GM12878 (cell line): ENCODE measurements at regions not wholly inside any gene's neighbourhood (a gene's known extent, or its start where the extent isn't known, plus 50 kb on each side); places are given as distances from the start of the nearest gene placed in this dataset.

ENCODE experiments used
- ATAC-seq: fragments of 200-7000 bp; cut with Tn5 transposase; 3 replicates; pipeline ENCODE4 v1.9.1; 2020; ENCODE audit warnings: mild to moderate bottlenecking, moderate library complexity
- BruUV-seq: library from RNA; stranded (reverse); fragments of 400-500 nt; replicated peaks from 2 replicates; lab custom pipeline; 2021; lab: Mats Ljungman, UMichigan
- CTCF ChIA-PET: fragments of 300-600 bp; sonication (Branson Sonifier 250); formaldehyde crosslinking; extraction: SDS; loops from one replicate; lab custom pipeline; 2021; ENCODE audit warnings: inconsistent platforms; lab: Yijun Ruan, JAX
- POLR2A ChIA-PET: fragments of 350-600 bp; formaldehyde crosslinking; extraction: SDS; loops from one replicate; lab custom pipeline; 2021; ENCODE audit warnings: inconsistent platforms; lab: Charles Lee
- RAD21 ChIA-PET: fragments of 300-600 bp; sonication (Branson Sonifier 250); formaldehyde crosslinking; loops from one replicate; lab custom pipeline; 2023; ENCODE audit warnings: antibody characterized with exemption; ENCODE audit not compliant: unreplicated experiment; lab: Charles Lee
- SMC1A ChIA-PET: fragments of 300-600 bp; sonication (Branson Sonifier 250); formaldehyde crosslinking; loops from one replicate; lab custom pipeline; 2023; ENCODE audit not compliant: unreplicated experiment, uncharacterized antibody; lab: Charles Lee
- DNase-seq: peaks from one replicate; pipeline ENCODE4 v3.0.0-alpha.2; 2011; ENCODE audit warnings: low read depth, low spot score
- FAIRE-seq: peaks from 3 replicates; lab custom pipeline; 2011; peaks lifted over from hg19 to GRCh38; lab: Jason Lieb, UNC
- H2AFZ ChIP-seq: 2 replicates; pipeline ENCODE4 v1.6.0; 2011; ENCODE audit warnings: low read depth, low read length, control low read depth; ENCODE audit not compliant: control insufficient read depth
- H3K27ac ChIP-seq: 2 replicates; pipeline ENCODE4 v1.5.1; 2011; ENCODE audit warnings: control low read depth; ENCODE audit not compliant: control insufficient read depth, insufficient read depth
- H3K27me3 ChIP-seq, 2 experiments: replicated peaks in 1 of 2; 2 replicates each; pipeline versions ENCODE4 v1.6.0 to v1.6.1; 2011; ENCODE audit warnings: low read length in 1 of 2; ENCODE audit not compliant: control insufficient read depth in 2 of 2, insufficient read depth in 2 of 2
- H3K36me3 ChIP-seq, 2 experiments: 2 replicates each; pipeline ENCODE4 v1.5.1; 2011; ENCODE audit warnings: low read length in 1 of 2; ENCODE audit not compliant: control insufficient read depth in 2 of 2, insufficient read depth in 2 of 2
- H3K4me1 ChIP-seq: 2 replicates; pipeline ENCODE4 v1.6.1; 2011; ENCODE audit warnings: mild to moderate bottlenecking, low read length, moderate library complexity, mixed read lengths; ENCODE audit not compliant: control insufficient read depth, insufficient read depth
- H3K4me2 ChIP-seq: 2 replicates; pipeline ENCODE4 v1.6.0; 2011; ENCODE audit warnings: control low read depth; ENCODE audit not compliant: control insufficient read depth, insufficient read depth
- H3K4me3 ChIP-seq: fragments of 200-600 bp; sonication (generic); 2 replicates; pipeline ENCODE4 v1.5.1; 2016
- H3K79me2 ChIP-seq: 2 replicates; pipeline ENCODE4 v1.6.0; 2011; ENCODE audit warnings: low read length; ENCODE audit not compliant: control insufficient read depth, insufficient read depth
- H3K9ac ChIP-seq: 2 replicates; pipeline ENCODE4 v1.8.0; 2011; ENCODE audit warnings: low read length, control low read depth, mixed read lengths; ENCODE audit not compliant: control insufficient read depth, insufficient read depth
- H3K9me3 ChIP-seq: replicated peaks from 3 replicates; pipeline ENCODE4 v1.5.1; 2011; ENCODE audit warnings: mild to moderate bottlenecking, low read length; ENCODE audit not compliant: control insufficient read depth, insufficient read depth
- H4K20me1 ChIP-seq: 2 replicates; pipeline ENCODE4 v1.6.0; 2011; ENCODE audit not compliant: control insufficient read depth, insufficient read depth
- CBX3 ChIP-seq: fragments of 200-600 bp; sonication (generic); IDR thresholded peaks from 2 replicates; pipeline ENCODE4 v1.6.1; 2016; ENCODE audit warnings: low read depth, borderline replicate concordance
- CBX5 ChIP-seq: sonication (generic); IDR thresholded peaks from 2 replicates; pipeline ENCODE4 v1.6.1; 2016; ENCODE audit warnings: low read depth, moderate library complexity, mild to moderate bottlenecking, inconsistent platforms
- CTCF ChIP-seq, 3 experiments: IDR thresholded peaks in 2 of 3; conservative IDR thresholded peaks in 1 of 3; 2 replicates each; pipeline ENCODE4 v1.5.1; 2011; ENCODE audit warnings: low read depth in 3 of 3, low read length in 3 of 3, mild to moderate bottlenecking in 3 of 3, control low read depth in 2 of 3, moderate library complexity in 2 of 3, inconsistent platforms in 1 of 3, mixed read lengths in 1 of 3; ENCODE audit not compliant: control insufficient read depth in 2 of 3, insufficient read depth in 1 of 3; ENCODE audit errors: extremely low read depth in 1 of 3
- HSF1 ChIP-seq: fragments of 150-350 bp; IDR thresholded peaks from 2 replicates; pipeline ENCODE4 v1.6.1; 2014; ENCODE audit warnings: mild to moderate bottlenecking, low read depth, low read length
- KDM1A ChIP-seq: fragments of 200-600 bp; sonication (generic); IDR thresholded peaks from 2 replicates; pipeline ENCODE4 v1.6.1; 2016; ENCODE audit warnings: borderline replicate concordance
- MEF2B ChIP-seq: fragments of 450-650 bp; IDR thresholded peaks from 2 replicates; pipeline ENCODE4 v1.6.1; 2018; ENCODE audit warnings: mild to moderate bottlenecking, moderate library complexity; ENCODE audit not compliant: partially characterized antibody, poor library complexity, severe bottlenecking
- RAD21 ChIP-seq: IDR thresholded peaks from 2 replicates; pipeline ENCODE4 v1.6.1; 2011; ENCODE audit warnings: mild to moderate bottlenecking, low read depth, low read length, moderate library complexity; ENCODE audit not compliant: insufficient read depth
- SMAD5 ChIP-seq: IDR thresholded peaks from 2 replicates; pipeline ENCODE4 v1.6.1; 2016; ENCODE audit warnings: antibody characterized with exemption, low read depth
- ZNF274 ChIP-seq: IDR thresholded peaks from one replicate; pipeline ENCODE4 v1.8.0; 2011; ENCODE audit not compliant: insufficient read length, insufficient read depth
- in situ Hi-C: fragments of 300-500 bp; cut with MboI; formaldehyde crosslinking; loops from 9 replicates; pipeline ENCODE4 v1.14.3; 2018; ENCODE audit warnings: mixed read lengths
- intact Hi-C: fragments of 100-400 bp; cut with micrococcal nuclease; formaldehyde crosslinking; loops from one replicate; pipeline ENCODE4 v1.14.2; 2022; ENCODE audit not compliant: unreplicated experiment

- H3K4me1 ChIP-seq: no peaks in the 10 kb centered on the region
- H4K20me1 ChIP-seq: no peaks in the 10 kb centered on the region
- ChIA-PET CTCF (interaction anchor here (0.6 to 1.3 kb wide), 2 partner anchors 10 to 15 kb away, joined by 3 read pairs; no protein-coding TSS in a partner anchor), RAD21 (no interaction called here), POLR2A (no interaction called here), SMC1A (interaction anchor here (0.8 to 1.2 kb wide), 3 partner anchors 15 to 190 kb away, joined by 3 read pairs; no protein-coding TSS in a partner anchor)
- TF ChIP-seq ZNF274: no peak
- TF ChIP-seq CBX5: peak; percentile 61; the same call in 1 of the 2 replicates
- no peak for TF ChIP-seq KDM1A
- peak in 2 of 3 experiments; percentile 19 to 30; a peak in 3 of 6 replicates for TF ChIP-seq CTCF (IDR thresholded peaks at IDR 0.05 in 2 of 3, conservative IDR thresholded peaks at IDR 0.05 in 1 of 3; ENCODE audit: control insufficient read depth in 2 of 3, extremely low read depth in 1 of 3, insufficient read depth in 1 of 3, low read depth in 3 of 3, low read length in 3 of 3)
- TF ChIP-seq RAD21: 0 out of 2 replicates have a peak, but pooled peaks have one; percentile 12
- no peak for TF ChIP-seq CBX3
- no peak for TF ChIP-seq MEF2B
- TF ChIP-seq SMAD5: no peak
- no peak for TF ChIP-seq HSF1
- DNase-seq (no peak), ATAC-seq (peak; percentile 57; the same call in 2 of the 3 replicates), FAIRE-seq (no peak)
- H3K4me2 ChIP-seq: no peak overlapping the region
- in situ Hi-C loops: no loop called here
- intact Hi-C loops: no loop called here
- no peak overlapping the region for H3K9ac ChIP-seq
- no peak overlapping the region for H3K27ac ChIP-seq
- no peaks in the 10 kb centered on the region for H3K9me3 ChIP-seq
- H3K4me3 ChIP-seq: no peak overlapping the region
- H2AFZ ChIP-seq: no peak overlapping the region
- H3K36me3 ChIP-seq: no peaks in the 10 kb centered on the region
- no TSS peak for BruUV-seq
- H3K79me2 ChIP-seq: no peaks in the 10 kb centered on the region
- H3K27me3 ChIP-seq: no peaks in the 10 kb centered on the region
These were observed 114.1 kb upstream of the DNAJC19 start for GRCh38 chr3:181103605-181104004.
